Epithelial cell of proximal tubule (primary cell): ENCODE measurements at regions not wholly inside any gene's neighbourhood (a gene's known extent, or its start where the extent isn't known, plus 50 kb on each side); places are given as distances from the start of the nearest gene placed in this dataset.
A peak's percentile ranks its signal among the peaks of the same experiment; 100 is the strongest.
"Not testable (repeated sequence)": the region's sequence is repeated elsewhere in the genome, so short reads cannot be mapped to it uniquely, and the experiment has no call there.

Experiments used
- DNase-seq: peaks from one replicate; pipeline ENCODE4 v3.0.0-alpha.2; 2011; ENCODE audit warnings: low read depth
- H3K4me3 ChIP-seq: 2 replicates; pipeline ENCODE4 v1.5.1; 2011; ENCODE audit warnings: low read depth, mild to moderate bottlenecking, low read length
- TF ChIP-seq, protein P1 (sequence below): conservative IDR thresholded peaks from 2 replicates; pipeline ENCODE4 v1.5.1; 2012; ENCODE audit warnings: low read depth, mild to moderate bottlenecking, low read length

DNA sequence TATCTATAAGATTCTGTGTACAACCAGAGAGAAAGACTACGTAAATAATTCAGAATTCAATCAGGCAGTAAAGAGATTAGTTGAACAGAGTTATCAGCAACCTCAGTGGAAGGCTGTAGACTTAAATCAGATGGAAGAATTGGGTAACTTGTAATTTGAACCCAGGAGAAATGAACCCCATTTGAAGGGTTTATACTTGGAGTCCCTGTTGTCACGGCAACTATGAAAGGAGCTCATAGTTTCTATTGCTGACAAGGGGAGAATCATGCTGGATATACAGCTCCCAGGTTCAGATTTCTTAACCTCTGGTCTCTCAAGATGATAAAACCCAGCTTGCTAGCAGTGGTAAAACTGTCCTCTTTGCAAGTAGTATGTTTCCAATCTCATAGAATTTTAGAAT, 54.4 kb upstream of the BMP4 start:
- H3K4me3 ChIP-seq, result no peak overlapping the region
- no peak for DNase-seq
- TF ChIP-seq, protein P1, sequence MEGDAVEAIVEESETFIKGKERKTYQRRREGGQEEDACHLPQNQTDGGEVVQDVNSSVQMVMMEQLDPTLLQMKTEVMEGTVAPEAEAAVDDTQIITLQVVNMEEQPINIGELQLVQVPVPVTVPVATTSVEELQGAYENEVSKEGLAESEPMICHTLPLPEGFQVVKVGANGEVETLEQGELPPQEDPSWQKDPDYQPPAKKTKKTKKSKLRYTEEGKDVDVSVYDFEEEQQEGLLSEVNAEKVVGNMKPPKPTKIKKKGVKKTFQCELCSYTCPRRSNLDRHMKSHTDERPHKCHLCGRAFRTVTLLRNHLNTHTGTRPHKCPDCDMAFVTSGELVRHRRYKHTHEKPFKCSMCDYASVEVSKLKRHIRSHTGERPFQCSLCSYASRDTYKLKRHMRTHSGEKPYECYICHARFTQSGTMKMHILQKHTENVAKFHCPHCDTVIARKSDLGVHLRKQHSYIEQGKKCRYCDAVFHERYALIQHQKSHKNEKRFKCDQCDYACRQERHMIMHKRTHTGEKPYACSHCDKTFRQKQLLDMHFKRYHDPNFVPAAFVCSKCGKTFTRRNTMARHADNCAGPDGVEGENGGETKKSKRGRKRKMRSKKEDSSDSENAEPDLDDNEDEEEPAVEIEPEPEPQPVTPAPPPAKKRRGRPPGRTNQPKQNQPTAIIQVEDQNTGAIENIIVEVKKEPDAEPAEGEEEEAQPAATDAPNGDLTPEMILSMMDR, result no peak

DNA sequence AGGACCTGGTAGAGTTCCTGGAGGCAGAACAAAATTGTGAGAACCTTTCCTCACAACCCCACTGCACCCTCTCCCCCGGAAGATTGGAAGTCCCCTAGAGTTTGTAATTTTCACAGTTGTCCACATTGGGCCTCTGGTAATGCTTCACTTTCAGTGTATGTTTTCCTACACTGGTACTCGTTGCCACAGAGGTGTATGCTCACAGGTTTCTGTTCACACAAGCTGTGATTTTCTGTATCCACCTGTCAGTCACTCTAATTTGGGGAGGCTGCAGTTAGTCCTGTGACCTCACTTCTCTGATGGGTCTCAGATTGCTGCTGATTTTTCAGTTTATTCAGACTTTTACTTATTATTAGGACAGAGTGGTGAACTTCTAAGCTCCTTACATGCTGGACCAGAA, 66.4 kb upstream of the BMP4 start:
- no peak overlapping the region for H3K4me3 ChIP-seq
- TF ChIP-seq, protein P1, result no peak
- no peak for DNase-seq

DNA sequence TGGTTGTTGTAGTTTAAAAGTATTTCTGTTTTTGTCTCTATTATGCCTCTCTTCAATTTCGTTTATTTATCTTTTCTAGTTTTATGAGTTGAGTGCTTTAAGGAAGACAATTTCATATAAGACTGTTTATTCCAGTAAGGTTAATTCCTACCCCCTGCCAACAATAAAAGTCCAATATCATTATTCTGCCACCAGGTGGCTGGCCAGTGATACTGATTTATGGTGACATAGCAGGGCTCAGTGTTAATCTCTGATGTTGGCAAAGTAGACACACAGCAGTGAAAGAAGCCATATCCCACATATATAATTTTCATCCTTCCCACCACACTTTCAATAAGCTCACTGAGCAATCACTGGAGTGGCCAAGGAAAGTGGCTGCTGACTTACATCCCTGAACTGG, 69.0 kb upstream of the BMP4 start:
- peak; percentile 9 for DNase-seq
- no peak overlapping the region for H3K4me3 ChIP-seq
- TF ChIP-seq, protein P1, result peak; percentile 67

DNA sequence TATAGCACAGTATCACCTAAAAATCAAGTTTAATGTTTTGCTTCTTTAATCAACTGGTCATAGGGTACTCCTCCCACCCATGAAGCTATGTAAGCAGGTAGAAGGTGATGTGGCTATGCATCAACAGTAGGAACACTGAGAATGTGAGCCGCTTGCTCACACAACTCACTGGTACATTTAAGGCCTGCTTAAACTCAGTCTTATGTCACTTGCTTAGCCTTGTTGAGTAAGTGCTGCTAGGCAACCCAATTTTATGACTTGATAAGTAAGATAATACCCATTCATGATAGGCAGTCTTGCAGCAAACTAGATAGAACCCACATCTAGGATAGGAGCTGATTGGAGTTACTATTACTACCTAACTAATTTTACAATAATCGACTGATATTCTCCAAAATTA, 70.0 kb upstream of the BMP4 start:
- TF ChIP-seq, protein P1, result no peak
- no peak for DNase-seq
- H3K4me3 ChIP-seq, result no peak overlapping the region

DNA sequence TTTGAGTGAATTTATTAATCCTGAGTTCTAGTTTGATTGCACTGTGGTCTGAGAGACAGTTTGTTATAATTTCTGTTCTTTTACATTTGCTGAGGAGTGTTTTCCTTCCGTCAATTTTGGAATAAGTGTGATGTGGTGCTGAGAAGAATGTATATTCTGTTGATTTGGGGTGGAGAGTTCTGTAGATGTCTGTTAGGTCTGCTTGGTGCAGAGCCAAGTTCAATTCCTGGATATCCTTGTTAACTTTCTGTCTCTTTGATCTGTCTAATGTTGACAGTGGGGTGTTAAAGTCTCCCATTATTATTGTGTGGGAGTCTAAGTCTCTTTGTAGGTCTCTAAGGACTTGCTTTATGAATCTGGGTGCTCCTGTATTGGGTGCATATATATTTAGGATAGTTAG, 74.4 kb upstream of the BMP4 start:
- not testable (repeated sequence) for H3K4me3 ChIP-seq, DNase-seq

DNA sequence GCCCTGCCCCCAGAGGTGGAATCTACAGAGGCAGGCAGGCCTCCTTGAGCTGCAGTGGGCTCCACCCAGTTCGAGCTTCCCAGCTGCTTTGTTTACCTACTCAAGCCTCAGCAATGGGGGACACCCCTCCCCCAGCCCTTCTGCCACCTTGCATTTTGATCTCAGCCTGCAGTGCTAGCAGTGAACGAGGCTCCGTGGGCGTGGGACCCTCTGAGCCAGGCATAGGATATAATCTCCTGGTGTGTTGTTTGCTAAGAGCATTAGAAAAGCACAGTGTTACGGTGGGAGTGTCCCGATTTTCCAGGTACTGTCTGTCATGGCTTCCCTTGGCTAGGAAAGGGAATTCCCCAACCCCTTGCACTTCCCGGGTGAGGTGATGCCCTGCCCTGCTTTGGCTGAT, 76.7 kb upstream of the BMP4 start:
- not testable (repeated sequence) for DNase-seq, H3K4me3 ChIP-seq

DNA sequence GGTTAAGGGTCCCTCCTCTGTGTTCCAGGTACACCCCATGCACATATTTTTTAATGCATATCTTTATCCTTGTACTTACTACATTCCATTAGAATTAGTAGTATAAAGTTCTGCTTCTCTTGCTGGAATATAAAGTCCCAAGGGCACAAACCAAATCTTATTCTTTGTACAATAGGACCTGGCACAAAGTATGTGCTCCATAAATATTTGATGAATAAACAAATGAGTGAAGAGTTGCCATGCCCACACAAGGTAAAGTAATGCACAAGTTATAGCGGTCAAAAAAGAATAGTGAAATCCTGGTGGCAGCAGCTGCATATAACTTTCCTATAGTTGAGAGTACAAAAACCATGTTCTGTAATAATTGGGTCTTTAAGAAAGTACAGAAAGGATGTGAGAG, 82.1 kb upstream of the BMP4 start:
- DNase-seq, result no peak
- no peak overlapping the region for H3K4me3 ChIP-seq
- TF ChIP-seq, protein P1, result no peak

DNA sequence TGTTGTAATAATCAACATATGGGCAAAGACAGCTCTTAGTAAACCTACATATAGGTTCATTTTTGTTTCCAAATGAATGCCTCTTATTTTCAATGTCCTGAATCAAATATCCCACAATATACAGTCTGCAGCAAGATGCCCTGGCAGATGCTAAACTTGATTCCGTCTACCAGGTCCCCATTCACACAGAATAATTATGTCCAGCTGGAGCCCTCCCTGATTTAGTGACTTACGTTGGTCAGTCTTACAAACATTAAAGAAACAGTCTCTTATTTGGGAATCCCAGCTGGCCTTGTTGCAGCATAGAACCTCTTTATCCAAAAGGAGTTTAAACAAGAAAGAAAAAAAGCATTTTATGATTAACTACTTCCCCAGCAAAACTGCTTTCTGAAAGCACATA, 82.7 kb upstream of the BMP4 start:
- no peak for DNase-seq
- H3K4me3 ChIP-seq, result no peak overlapping the region
- TF ChIP-seq, protein P1, result no peak
